Activated T-cell treated with anti-CD3 and anti-CD28 coated beads for 1 hour (primary cell): ENCODE measurements at regions not wholly inside any gene's neighbourhood (a gene's known extent, or its start where the extent isn't known, plus 50 kb on each side); places are given as distances from the start of the nearest gene placed in this dataset.
"Not testable (repeated sequence)": the region's sequence is repeated elsewhere in the genome, so short reads cannot be mapped to it uniquely, and the experiment has no call there.

Source experiments
- DNase-seq: peaks from one replicate; pipeline ENCODE4 v3.0.0-alpha.2; 2020; ENCODE audit warnings: low read depth

- DNase-seq = no peak
These were observed 76.9 kb upstream of the EED start for GRCh38 chr11:86167499-86168164.

GRCh38 chr11:86166287-86166686 lies 78.3 kb upstream of the EED start:
- not testable (repeated sequence) for DNase-seq

- DNase-seq = no peak
These were observed 80.4 kb upstream of the EED start for GRCh38 chr11:86164106-86164505.

DNA sequence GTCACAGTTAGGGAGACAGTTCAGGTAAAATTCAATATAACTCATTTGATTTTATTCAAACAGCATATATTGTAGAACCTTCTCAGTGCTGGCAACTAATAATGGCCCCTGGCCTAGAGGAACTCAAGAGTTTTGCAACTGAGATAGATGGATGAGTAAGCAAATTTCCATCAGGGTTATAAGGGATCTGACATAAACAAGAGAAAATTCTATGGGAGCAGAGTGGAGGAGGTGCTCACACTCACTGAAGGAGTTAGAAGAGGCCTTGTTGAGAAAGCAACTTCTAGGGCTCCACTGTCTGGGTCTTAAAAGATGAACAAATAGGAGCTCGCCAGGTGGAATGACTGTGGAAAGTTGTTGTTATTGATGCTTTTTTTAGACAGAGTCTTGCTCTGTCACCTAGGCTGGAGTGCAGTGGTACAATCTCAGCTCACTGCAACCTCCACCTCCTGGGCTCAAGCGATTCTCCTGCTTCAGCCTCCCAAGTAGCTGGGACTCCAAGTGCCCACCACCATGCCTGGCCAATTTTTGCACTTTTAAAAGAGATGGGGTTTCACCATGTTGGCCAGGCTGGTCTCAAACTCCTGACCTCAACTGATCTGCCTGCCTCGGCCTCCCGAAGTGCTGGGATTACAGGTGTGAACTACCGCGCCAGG lies 81.2 kb upstream of the EED start:
- DNase-seq = not testable (repeated sequence)

GRCh38 chr11:86162239-86162638 lies 82.3 kb upstream of the EED start:
- DNase-seq = no peak

DNA sequence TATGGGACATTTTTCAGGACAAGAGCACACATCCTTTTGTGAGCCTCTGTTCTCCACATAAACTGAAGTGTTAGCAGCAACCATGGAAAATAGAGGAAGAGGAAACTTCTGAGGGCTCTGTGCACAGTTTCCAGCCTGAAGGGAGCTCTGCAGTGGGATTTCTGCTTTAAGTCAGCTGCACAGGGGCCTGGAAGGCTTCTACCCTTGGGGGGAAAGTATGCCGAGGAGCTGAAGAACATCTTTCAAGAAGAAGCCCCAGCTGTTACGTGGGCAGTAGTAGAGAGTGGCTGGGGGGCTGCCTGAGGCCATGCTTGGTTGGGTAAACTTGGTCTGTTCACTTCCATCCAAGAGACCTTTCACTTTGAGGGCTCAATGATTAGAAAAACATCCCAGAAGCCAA lies 82.7 kb upstream of the EED start:
- no peak for DNase-seq

- DNase-seq = no peak
These were observed 83.2 kb upstream of the EED start for GRCh38 chr11:86161336-86161735.

GRCh38 chr11:86160541-86161149 lies 83.9 kb upstream of the EED start:
- DNase-seq = no peak

- no peak for DNase-seq
These were observed 85.0 kb upstream of the EED start for GRCh38 chr11:86159581-86159891.

- DNase-seq = no peak
These were observed 85.6 kb upstream of the EED start for GRCh38 chr11:86158704-86159580.

DNA sequence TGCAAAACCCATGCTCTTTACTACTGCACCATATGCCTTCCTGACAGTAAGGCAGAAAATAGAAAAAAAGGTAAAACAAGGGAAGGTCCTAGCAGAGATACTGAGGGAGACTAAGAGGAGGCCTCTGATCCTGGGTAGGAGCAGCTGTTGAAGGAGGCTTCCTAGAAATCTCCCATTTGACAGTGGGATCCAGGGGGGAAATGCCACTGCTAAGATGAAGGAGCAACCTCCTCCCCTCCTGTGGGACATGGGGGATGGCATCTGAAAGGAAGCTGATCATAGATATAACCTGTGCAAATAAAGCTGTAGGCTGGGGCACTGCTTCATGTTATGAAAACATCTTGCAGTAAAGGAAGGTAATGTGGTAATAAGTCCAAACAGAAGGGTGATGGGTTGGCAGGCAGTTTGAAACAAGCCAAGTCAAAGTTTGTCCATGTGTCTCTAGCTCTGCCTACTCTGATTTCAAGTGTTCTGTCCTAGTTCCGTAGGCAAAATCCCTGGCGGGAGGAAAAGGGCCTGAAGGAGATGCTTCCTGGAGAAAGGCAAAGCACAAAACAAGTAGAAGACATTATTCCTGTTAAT lies 86.7 kb upstream of the EED start:
- DNase-seq = no peak

- DNase-seq = no peak
These were observed 87.6 kb upstream of the PICALM start for GRCh38 chr11:86156397-86156955.

GRCh38 chr11:86155200-86155844 lies 86.4 kb upstream of the PICALM start:
- DNase-seq = no peak

DNA sequence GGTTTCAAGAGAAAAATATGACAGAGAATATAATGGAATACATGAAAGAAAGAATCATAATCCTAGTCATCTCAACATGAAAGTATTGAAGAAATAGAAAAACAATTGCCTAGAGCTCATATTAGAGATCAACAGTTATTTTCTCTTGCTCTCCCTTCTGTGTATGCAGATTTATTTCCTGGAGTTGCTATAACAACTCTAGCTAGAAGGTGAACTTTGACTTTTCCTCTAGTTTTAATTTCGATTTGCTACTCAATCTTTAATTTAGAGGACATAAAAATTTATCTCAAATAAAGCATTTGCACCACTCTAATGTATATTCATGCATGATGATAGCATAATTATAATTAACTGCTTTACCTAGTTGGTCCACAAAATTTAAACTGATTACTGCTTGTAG lies 84.6 kb upstream of the PICALM start:
- no peak for DNase-seq

DNA sequence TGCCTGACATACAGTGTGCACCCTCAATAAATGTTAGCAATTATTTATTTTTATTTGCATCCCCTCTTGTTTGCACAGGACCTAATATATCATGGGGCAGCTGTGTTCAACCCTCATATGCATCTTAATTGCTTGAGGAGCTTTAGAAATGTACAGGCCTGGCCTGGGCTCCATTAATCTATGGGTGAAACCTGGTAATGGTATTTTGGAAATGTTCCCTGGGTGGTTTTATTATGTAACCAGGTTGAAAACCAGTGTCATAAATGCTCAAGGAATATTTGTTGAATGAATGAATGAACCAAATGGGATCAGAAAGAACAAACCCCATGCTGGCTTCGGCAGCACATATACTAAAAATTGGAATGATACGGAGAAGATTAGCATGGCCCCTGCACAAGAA lies 84.0 kb upstream of the PICALM start:
- no peak for DNase-seq

DNA sequence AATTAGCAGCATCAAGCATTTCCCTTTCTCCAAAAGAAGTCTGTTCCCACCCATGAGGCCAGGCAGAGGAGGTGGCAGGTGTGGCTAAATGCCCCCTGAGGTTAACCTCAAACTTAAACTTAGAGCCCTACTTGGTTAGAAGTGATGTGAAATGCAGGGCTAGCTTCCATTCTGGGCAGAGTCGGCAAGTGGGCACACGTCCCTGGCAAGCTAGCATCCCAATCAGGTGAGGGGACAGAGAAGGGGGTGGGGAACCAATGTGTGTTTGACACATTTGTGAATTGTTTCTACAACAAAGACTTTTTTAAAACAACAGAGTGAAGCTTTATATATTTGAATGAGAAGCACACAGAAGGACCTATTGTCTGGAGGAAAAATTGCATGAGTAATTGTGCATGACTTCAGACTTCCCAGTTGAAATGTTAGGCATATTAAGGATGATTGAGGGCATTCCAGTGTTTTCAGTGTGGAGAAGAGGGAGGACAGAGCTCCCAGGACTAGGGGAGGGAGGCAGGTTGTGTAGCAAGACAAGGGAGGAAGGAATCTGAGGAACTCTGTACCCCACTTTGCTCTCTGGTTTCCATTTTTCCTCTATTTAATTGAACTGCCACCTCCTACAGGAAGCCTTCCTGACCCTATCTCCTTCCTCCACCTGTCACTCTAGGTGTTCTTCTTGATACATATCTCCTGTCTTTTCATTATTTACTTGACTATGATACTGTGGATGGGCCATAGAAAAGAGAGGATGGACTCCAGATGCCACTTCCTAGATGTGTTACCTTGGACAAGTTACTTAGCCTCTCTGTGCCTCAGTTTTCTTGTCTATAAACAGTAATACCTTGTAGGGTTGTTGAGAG lies 83.3 kb upstream of the PICALM start:
- no peak for DNase-seq

GRCh38 chr11:86151174-86152005 lies 82.5 kb upstream of the PICALM start:
- no peak for DNase-seq

DNA sequence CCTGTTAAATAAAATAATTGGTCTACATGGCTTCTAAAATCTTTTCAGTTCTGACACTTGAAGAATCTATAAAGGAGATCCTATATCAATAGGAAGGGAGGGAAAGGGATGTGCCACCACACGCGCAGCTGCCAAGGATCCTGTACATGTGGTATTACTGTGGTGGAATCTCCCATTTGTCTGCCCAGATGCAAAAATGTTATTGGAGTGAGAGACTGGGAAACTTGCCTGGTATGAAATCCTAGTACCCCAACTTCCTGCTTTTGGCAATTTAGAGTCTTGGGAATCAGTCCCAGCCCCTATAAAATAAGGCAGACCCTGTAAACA lies 81.9 kb upstream of the PICALM start:
- DNase-seq = no peak

DNA sequence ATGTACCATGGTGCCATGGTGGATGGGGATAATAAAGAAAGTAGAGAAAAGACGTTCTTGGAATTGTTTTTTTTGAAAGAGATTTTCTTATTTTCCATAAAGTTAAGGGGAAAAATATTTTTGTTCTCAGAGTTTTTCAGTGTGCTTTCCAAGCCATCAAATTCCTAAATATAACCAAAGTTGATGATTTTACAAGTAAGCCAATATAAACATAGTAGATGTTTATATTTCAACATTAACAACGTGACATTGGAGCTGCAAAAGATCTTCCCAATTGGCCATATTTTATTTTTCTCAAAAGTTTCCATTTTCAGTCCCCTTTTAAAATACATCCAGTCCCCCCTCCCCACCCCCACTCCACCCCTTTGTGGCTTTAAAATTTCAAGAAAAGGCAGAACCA lies 80.9 kb upstream of the PICALM start:
- DNase-seq = no peak

GRCh38 chr11:86148345-86148747 lies 79.5 kb upstream of the PICALM start:
- no peak for DNase-seq
